ENCODE measurements at regions not wholly inside any gene's neighbourhood (a gene's known extent, or its start where the extent isn't known, plus 50 kb on each side); places are given as distances from the start of the nearest gene placed in this dataset.
"Not testable (repeated sequence)": the region's sequence is repeated elsewhere in the genome, so short reads cannot be mapped to it uniquely, and the experiment has no call there.

DNA sequence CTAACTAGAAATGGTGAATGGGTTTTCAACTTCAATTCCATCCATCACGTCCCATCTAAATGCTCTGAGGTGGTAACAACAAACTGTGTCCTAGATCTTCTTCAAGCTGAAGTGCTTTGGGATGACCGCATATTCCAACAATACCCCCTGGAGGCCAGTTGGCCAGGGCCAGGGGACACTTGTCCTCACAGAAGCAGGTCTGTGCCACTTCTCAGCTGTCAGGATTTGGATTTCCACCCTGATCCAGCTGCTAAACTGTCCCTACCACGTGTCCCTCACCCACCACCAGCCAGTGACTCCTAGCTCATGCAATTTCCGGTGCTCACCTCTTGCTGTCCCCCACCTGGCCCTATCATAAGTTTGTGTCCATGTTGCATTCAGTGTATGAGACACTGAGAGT, 633.0 kb downstream of the PRIM2 start:
- TF ChIP-seq, protein P1, sequence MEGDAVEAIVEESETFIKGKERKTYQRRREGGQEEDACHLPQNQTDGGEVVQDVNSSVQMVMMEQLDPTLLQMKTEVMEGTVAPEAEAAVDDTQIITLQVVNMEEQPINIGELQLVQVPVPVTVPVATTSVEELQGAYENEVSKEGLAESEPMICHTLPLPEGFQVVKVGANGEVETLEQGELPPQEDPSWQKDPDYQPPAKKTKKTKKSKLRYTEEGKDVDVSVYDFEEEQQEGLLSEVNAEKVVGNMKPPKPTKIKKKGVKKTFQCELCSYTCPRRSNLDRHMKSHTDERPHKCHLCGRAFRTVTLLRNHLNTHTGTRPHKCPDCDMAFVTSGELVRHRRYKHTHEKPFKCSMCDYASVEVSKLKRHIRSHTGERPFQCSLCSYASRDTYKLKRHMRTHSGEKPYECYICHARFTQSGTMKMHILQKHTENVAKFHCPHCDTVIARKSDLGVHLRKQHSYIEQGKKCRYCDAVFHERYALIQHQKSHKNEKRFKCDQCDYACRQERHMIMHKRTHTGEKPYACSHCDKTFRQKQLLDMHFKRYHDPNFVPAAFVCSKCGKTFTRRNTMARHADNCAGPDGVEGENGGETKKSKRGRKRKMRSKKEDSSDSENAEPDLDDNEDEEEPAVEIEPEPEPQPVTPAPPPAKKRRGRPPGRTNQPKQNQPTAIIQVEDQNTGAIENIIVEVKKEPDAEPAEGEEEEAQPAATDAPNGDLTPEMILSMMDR (IDR thresholded peaks at IDR 0.05) = not testable (repeated sequence)
- TF ChIP-seq RFX5 (IDR thresholded peaks at IDR 0.05; ENCODE audit: low read length); RCOR1 (IDR thresholded peaks at IDR 0.05; ENCODE audit: low read length); TCF12 (IDR thresholded peaks at IDR 0.05); EP300 (IDR thresholded peaks at IDR 0.05; ENCODE audit: borderline replicate concordance in 1 of 2, low read depth in 1 of 2, low read length in 1 of 2); TEAD4 (IDR thresholded peaks at IDR 0.05; ENCODE audit: borderline replicate concordance, insufficient read depth); SMC3 (IDR thresholded peaks at IDR 0.05; ENCODE audit: low read depth, low read length); POLR2AphosphoS5 (IDR thresholded peaks at IDR 0.05; ENCODE audit: low read depth, low read length); YY1 (IDR thresholded peaks at IDR 0.05; ENCODE audit: low read depth); RXRA (IDR thresholded peaks at IDR 0.05; ENCODE audit: borderline replicate concordance, low read depth); CHD2 (IDR thresholded peaks at IDR 0.05; ENCODE audit: low read length, partially characterized antibody); FOXJ3 (CRISPR knock-in tag; IDR thresholded peaks at IDR 0.05): not testable (repeated sequence)
- TF ChIP-seq, protein P2, sequence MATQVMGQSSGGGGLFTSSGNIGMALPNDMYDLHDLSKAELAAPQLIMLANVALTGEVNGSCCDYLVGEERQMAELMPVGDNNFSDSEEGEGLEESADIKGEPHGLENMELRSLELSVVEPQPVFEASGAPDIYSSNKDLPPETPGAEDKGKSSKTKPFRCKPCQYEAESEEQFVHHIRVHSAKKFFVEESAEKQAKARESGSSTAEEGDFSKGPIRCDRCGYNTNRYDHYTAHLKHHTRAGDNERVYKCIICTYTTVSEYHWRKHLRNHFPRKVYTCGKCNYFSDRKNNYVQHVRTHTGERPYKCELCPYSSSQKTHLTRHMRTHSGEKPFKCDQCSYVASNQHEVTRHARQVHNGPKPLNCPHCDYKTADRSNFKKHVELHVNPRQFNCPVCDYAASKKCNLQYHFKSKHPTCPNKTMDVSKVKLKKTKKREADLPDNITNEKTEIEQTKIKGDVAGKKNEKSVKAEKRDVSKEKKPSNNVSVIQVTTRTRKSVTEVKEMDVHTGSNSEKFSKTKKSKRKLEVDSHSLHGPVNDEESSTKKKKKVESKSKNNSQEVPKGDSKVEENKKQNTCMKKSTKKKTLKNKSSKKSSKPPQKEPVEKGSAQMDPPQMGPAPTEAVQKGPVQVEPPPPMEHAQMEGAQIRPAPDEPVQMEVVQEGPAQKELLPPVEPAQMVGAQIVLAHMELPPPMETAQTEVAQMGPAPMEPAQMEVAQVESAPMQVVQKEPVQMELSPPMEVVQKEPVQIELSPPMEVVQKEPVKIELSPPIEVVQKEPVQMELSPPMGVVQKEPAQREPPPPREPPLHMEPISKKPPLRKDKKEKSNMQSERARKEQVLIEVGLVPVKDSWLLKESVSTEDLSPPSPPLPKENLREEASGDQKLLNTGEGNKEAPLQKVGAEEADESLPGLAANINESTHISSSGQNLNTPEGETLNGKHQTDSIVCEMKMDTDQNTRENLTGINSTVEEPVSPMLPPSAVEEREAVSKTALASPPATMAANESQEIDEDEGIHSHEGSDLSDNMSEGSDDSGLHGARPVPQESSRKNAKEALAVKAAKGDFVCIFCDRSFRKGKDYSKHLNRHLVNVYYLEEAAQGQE (IDR thresholded peaks at IDR 0.05; ENCODE audit: low read depth, low read length) = not testable (repeated sequence)

Measured in SK-N-SH (cell line).